Suprapubic skin (tissue), 4 donors: ENCODE measurements at regions not wholly inside any gene's neighbourhood (a gene's known extent, or its start where the extent isn't known, plus 50 kb on each side); places are given as distances from the start of the nearest gene placed in this dataset.

Experiments used
- EP300 ChIP-seq: sonication (generic); formaldehyde crosslinking; IDR thresholded peaks from one replicate; pipeline ENCODE4 v1.6.1; 2017; ENCODE audit warnings: antibody characterized with exemption
- POLR2AphosphoS5 ChIP-seq, 3 donors: sonication (generic); formaldehyde crosslinking; IDR thresholded peaks; one replicate each; pipeline ENCODE4 v1.6.1; 2017; ENCODE audit warnings: antibody characterized with exemption in 3 of 3
- TF ChIP-seq, protein P1 (sequence below), 2 donors: fragments of 200-600 bp in 1 of 2; fragments of 450-650 bp in 1 of 2; sonication (generic) in 1 of 2; IDR thresholded peaks; one replicate each; pipeline ENCODE4 v1.5.1; 2016 to 2019; ENCODE audit warnings: antibody characterized with exemption in 2 of 2, mild to moderate bottlenecking in 1 of 2, moderate library complexity in 1 of 2

DNA sequence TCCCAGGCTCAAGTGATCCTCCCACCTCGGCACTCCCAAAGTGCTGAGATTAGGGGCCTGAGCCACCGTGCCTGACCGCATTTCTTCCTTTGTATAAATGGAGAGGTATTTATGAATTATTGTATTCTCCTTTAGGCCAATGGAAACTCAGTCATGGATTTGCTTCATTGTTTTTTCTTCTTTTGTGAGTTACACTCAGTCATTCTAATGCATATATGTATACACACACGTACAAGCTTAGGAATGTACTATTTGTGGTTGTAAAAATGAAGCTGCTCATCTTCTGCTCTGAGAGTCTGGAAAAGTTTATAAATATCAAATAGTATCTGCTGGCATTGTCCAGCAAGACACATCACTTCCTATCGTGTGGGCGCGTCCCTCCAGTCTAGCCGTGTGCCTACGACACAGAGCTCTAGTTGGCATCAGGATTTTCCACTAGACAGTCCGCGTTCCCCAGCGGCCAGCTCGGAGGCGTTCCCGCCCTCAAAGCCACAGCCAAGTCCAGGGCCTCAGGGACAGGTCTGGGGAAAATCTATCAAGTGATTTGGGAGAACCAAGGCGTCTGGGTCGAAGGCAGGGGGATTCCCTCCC is 215.2 kb downstream of the NFATC2 start:
- TF ChIP-seq, protein P1, sequence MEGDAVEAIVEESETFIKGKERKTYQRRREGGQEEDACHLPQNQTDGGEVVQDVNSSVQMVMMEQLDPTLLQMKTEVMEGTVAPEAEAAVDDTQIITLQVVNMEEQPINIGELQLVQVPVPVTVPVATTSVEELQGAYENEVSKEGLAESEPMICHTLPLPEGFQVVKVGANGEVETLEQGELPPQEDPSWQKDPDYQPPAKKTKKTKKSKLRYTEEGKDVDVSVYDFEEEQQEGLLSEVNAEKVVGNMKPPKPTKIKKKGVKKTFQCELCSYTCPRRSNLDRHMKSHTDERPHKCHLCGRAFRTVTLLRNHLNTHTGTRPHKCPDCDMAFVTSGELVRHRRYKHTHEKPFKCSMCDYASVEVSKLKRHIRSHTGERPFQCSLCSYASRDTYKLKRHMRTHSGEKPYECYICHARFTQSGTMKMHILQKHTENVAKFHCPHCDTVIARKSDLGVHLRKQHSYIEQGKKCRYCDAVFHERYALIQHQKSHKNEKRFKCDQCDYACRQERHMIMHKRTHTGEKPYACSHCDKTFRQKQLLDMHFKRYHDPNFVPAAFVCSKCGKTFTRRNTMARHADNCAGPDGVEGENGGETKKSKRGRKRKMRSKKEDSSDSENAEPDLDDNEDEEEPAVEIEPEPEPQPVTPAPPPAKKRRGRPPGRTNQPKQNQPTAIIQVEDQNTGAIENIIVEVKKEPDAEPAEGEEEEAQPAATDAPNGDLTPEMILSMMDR (IDR thresholded peaks at IDR 0.05), result no peak
- TF ChIP-seq POLR2AphosphoS5 (IDR thresholded peaks at IDR 0.05) (no peak), EP300 (no peak)
